GM19468 (cell line): ENCODE measurements at regions not wholly inside any gene's neighbourhood (a gene's known extent, or its start where the extent isn't known, plus 50 kb on each side); places are given as distances from the start of the nearest gene placed in this dataset.
"Not testable (repeated sequence)": the region's sequence is repeated elsewhere in the genome, so short reads cannot be mapped to it uniquely, and the experiment has no call there.

Experiments used
- ATAC-seq: cut with Tn5 transposase; IDR thresholded peaks from one replicate; pipeline ENCODE4 v1.9.1; 2021; ENCODE audit warnings: mild to moderate bottlenecking, moderate library complexity, moderate number of reproducible peaks; ENCODE audit not compliant: unreplicated experiment; ENCODE audit errors: extremely low read depth

GRCh38 chr3:24545887-24546286 is 51.2 kb upstream of the THRB start:
- ATAC-seq: no peak

- ATAC-seq: no peak
Measured at GRCh38 chr3:24548278-24548677, 53.6 kb upstream of the THRB start.

- ATAC-seq: no peak
Measured at GRCh38 chr3:24550588-24550987, 55.9 kb upstream of the THRB start.

- ATAC-seq: no peak
Measured at GRCh38 chr3:24551626-24552025, 57.0 kb upstream of the THRB start.

GRCh38 chr3:24562895-24563294 is 68.2 kb upstream of the THRB start:
- no peak for ATAC-seq

- no peak for ATAC-seq
Measured at GRCh38 chr3:24565053-24565452, 70.4 kb upstream of the THRB start.

- ATAC-seq: no peak
Measured at GRCh38 chr3:24565656-24566055, 71.0 kb upstream of the THRB start.

GRCh38 chr3:24566927-24567326 is 72.3 kb upstream of the THRB start:
- no peak for ATAC-seq

GRCh38 chr3:24572409-24572808 is 77.8 kb upstream of the THRB start:
- ATAC-seq: not testable (repeated sequence)

GRCh38 chr3:24573576-24573975 is 78.9 kb upstream of the THRB start:
- no peak for ATAC-seq

- no peak for ATAC-seq
Measured at GRCh38 chr3:24578324-24578723, 83.7 kb upstream of the THRB start.

GRCh38 chr3:24578951-24579421 is 84.3 kb upstream of the THRB start:
- no peak for ATAC-seq

GRCh38 chr3:24582431-24583403 is 88.1 kb upstream of the THRB start:
- no peak for ATAC-seq

- ATAC-seq: no peak
Measured at GRCh38 chr3:24586920-24587319, 92.3 kb upstream of the THRB start.

- ATAC-seq: no peak
Measured at GRCh38 chr3:24588629-24589512, 94.2 kb upstream of the THRB start.

GRCh38 chr3:24589513-24589851 is 94.8 kb upstream of the THRB start:
- no peak for ATAC-seq

GRCh38 chr3:24589931-24590880 is 95.6 kb upstream of the THRB start:
- no peak for ATAC-seq

GRCh38 chr3:24591191-24591590 is 96.5 kb upstream of the THRB start:
- ATAC-seq: no peak

- no peak for ATAC-seq
Measured at GRCh38 chr3:24591661-24592555, 97.3 kb upstream of the THRB start.
